Stimulated activated CD8-positive, alpha-beta memory T cell treated with anti-CD3 and anti-CD28 coated beads, Interleukin-15, amount 100 ng/mL, for 4 hours (primary cell): ENCODE measurements at regions not wholly inside any gene's neighbourhood (a gene's known extent, or its start where the extent isn't known, plus 50 kb on each side); places are given as distances from the start of the nearest gene placed in this dataset.
A peak's percentile ranks its signal among the peaks of the same experiment; 100 is the strongest.
"Not testable (repeated sequence)": the region's sequence is repeated elsewhere in the genome, so short reads cannot be mapped to it uniquely, and the experiment has no call there.

Experiments used
- DNase-seq, 2 donors: peaks; one replicate each; pipeline ENCODE4 v3.0.0-alpha.2; 2020; ENCODE audit warnings: low read depth in 2 of 2

GRCh38 chr1:38502758-38503157, 356.8 kb downstream of the RRAGC start:
- DNase-seq = no peak

GRCh38 chr1:38500891-38501290, 358.7 kb downstream of the RRAGC start:
- DNase-seq = no peak

- DNase-seq = no peak
Measured at GRCh38 chr1:38500352-38500751, 359.2 kb downstream of the RRAGC start.

- no peak for DNase-seq
Measured at GRCh38 chr1:38498686-38499085, 360.9 kb downstream of the RRAGC start.

- no peak for DNase-seq
Measured at GRCh38 chr1:38497921-38498656, 361.5 kb downstream of the RRAGC start.

GRCh38 chr1:38493306-38493705, 366.3 kb downstream of the RRAGC start:
- DNase-seq = not testable (repeated sequence)

GRCh38 chr1:38489844-38490270, 369.7 kb downstream of the RRAGC start:
- peak in 1 of 2 donors; percentile 4 for DNase-seq

- no peak for DNase-seq
Measured at GRCh38 chr1:38488162-38488898, 371.2 kb downstream of the RRAGC start.

- no peak for DNase-seq
Measured at GRCh38 chr1:38487396-38487795, 372.2 kb downstream of the RRAGC start.

- DNase-seq = no peak
Measured at GRCh38 chr1:38486085-38486484, 373.5 kb downstream of the RRAGC start.

GRCh38 chr1:38481871-38482826, 377.4 kb downstream of the RRAGC start:
- no peak for DNase-seq

- DNase-seq = not testable (repeated sequence)
Measured at GRCh38 chr1:38479662-38480061, 379.9 kb downstream of the RRAGC start.

GRCh38 chr1:38477811-38478210, 381.8 kb downstream of the RRAGC start:
- DNase-seq = no peak

- DNase-seq = no peak
Measured at GRCh38 chr1:38476850-38477178, 382.8 kb downstream of the RRAGC start.

- DNase-seq = no peak
Measured at GRCh38 chr1:38476111-38476849, 383.3 kb downstream of the RRAGC start.

- no peak for DNase-seq
Measured at GRCh38 chr1:38475624-38476005, 384.0 kb downstream of the RRAGC start.

GRCh38 chr1:38474738-38475623, 384.6 kb downstream of the RRAGC start:
- no peak for DNase-seq

- DNase-seq = no peak
Measured at GRCh38 chr1:38466487-38466886, 393.1 kb downstream of the RRAGC start.

- no peak for DNase-seq
Measured at GRCh38 chr1:38465460-38465859, 394.1 kb downstream of the RRAGC start.

GRCh38 chr1:38464071-38464661, 395.4 kb downstream of the RRAGC start:
- DNase-seq = no peak
